IPS-NIHi7 (cell line): ENCODE measurements at regions not wholly inside any gene's neighbourhood (a gene's known extent, or its start where the extent isn't known, plus 50 kb on each side); places are given as distances from the start of the nearest gene placed in this dataset.

Experiments used
- DNase-seq: peaks from one replicate; pipeline ENCODE4 v3.0.0; 2012; ENCODE audit warnings: mixed read lengths; ENCODE audit errors: extremely low spot score

DNA sequence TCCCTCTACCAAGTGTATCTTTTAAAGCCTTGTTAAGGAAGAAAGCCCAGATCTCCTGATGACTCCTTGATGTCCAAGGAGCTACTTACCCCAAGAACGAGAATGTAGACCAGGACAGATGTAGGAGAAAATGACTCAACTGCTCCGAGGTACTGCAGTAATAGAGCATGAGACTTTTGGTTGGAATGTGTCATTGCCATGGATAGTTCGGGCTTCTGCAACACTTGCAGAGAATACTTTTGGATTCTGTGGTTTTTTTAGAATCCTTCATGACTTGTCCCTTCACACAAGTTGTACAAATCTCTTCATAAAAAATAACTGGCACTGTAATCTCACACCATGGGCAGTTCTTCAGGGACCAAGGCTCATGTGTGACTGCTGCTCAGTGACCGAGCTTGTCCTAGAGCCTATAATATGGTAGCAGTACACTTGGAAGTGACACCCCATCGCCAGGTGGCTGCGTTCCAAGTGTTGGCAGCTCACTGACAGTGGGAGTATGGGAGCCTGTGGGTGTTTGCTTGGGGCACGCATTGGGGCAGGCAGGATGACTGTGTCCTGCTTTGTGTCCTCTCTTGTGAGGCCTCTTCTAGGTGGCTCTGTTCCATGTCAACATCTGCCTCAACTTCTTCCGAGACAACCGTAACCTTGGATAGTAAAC, 87.9 kb upstream of the WDR1 start:
- peak; percentile 7 for DNase-seq

DNA sequence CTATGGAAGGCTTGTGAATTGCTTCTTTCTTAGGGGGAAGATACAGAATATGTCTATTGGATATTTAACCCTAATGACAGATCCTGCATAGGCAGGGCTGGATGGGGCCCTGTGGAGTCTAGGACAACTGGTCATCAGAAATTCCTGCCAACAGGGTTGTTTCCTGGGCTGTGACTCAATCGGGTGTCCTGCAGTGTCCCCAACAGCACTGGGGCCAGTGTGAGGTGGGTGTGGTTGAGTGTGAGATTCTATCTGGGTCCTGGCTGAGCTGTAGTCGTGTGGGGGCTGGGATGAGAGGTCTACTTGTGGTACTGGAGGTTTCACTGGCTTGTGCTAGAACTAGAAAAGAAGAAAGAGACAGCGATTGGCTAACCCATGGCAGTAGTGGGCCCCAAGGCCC, 87.3 kb upstream of the WDR1 start:
- peak; percentile 4 for DNase-seq

DNA sequence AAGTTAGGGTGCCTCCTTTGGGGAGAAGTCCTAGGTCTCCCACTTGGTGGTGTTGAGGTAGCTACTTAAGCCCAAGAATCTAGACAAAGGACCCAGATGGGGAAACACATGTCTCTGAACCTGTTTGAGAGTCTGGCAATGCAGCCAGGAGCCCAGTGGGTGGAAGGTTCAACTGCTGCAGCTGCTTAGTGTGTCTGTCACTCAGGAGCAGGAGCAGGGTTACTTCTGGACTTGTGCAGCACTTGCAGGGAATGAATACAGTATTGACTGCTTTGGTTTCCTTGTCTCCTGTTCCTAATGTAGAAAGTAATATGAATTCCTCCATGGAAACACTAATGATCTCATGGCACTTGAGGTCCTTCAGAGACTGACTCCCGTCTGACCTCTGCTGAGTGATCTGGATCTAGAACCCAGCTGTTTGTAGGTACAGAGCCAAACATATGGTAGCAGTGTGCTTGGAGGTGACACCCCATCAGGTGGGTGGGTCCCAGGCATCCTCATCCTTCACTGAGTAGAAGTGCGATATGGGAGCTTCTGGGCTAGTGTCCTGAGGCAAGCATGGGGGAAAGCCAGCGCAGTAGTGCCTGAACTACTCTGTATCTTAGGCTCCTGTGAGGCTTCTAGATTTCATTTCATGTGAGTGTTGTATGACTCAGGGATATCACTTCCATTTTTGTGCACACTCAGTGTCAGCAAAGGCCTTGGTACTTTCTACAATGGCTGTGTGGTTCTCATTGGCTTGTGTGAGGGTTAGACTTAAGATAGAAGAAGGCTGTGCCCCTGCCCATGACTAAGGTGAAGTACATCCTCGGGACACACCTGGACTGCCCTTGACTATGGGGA, 85.0 kb upstream of the WDR1 start:
- peak; percentile 1 for DNase-seq

DNA sequence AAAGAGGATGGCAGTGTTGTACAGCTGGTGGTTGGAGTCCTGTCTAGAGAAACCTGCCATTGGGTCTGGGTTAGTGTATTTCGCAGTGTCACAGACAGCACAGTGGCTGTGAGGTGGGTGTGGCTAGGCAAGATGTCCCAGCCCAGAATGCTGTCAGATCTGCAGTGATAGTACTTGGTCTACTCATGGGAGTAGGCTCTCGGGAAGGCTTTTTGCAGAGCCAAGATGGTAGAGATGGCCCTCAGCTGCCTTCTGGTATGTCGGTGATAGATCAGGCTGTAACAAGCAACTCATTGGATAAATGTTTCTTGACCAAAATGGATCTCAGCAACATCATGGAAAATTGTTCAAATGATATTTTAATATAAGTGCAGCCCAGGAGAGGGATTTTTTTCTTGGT, 84.3 kb upstream of the WDR1 start:
- peak; percentile 2 for DNase-seq

DNA sequence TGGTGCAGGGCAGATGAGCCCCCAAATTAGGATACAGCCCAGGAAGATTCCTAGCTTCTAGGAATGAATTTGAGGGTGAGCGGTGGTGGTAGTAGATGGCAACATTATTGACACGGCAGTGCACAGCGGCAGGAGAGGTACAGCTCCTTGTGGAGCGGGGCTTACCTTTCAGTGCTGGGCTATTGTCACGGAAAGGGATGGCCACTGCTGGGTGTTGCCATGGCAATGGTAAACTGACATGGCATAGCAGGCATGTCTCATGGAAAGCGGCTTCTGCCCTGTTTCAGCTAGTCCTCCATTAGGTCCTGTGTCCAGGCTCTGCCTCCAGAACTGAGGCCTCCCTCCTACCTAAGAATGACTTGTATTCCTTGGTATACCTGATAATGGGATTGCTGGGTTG, 81.8 kb upstream of the WDR1 start:
- DNase-seq: peak; percentile 3

DNA sequence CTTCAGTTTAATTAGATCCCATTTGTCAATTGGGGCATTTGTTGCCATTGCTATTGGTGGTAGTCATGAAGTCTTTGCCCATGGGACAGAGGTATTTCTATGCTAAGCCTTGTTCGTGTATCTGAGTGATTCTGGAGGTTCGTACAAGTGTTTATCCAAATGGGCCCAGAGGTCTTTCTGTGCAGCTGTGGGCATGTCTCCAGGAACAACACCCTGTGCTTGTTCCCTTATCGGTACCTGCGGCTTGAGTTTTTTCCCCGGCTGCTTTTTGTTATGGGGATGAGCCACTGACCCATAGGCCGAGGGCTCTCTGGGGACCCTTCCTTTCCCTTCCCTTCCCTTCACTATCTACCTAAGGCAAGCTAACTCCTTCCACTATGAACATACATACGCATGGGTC, 81.4 kb upstream of the WDR1 start:
- DNase-seq: peak; percentile 1

DNA sequence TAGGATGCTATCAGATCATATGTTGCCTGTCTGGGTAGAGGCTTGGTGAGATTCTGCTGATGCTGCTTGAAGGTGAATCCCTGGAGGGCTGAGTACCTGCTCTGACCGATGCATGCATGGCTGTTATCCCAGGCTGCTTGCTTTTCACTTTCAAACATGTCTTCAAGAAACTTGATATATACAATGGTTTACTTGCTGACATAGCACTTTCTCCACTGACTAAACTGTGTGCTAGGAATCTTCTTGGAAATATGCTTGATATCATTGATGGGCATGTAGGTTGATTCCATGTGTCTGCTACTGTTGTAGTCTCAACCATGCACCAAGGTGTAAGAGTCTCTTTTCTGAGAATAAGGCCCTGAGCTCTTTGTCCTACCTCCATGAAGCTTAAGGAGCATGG, 79.6 kb upstream of the WDR1 start:
- peak; percentile 2 for DNase-seq

DNA sequence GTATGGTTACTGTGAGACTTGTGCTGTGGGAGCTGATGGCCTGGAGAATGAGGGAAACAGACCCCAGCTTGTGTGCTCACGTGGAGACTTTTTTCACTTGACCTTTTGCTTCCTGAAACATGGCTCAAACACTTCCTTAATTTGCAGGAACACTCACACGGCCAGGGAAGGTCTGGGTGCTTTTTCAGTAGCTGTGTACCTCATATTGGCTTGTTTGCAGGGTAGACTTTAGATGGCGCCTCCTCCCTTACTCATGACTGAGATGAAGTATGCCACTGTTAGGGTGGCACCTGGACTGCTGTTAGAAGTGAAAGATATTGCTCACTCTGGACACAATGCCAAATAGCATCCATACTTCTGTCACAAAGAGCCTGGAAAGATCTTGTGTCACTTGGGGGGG, 75.7 kb upstream of the WDR1 start:
- peak; percentile 11 for DNase-seq

DNA sequence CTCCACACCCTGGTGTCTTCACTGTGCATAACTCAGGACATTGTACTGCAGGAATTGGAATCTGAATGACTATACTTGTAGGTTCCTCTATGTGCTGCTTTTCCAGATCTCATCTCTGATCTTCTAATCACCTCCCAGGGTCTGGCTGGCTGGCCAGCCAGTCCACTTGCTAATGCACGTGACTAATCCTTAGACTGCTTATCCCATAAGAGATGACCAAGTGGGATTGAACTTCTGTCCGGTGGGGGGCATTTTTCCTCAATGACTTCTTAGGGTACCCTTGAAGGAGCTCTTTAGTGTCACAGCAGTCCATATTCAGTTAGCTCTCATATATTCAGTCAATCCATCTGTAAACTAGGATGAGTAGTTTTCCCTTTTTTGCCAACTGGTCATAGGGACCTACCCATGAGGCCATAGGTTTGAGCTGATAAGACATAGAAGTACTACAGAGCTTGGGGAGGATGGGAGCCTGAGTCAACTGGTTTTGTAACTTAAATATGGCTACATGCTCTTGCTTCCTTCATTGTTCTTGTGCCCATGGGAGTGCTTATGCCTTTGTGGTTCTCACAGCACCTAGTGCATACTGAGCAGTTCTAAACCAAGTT, 71.9 kb upstream of the WDR1 start:
- no peak for DNase-seq

DNA sequence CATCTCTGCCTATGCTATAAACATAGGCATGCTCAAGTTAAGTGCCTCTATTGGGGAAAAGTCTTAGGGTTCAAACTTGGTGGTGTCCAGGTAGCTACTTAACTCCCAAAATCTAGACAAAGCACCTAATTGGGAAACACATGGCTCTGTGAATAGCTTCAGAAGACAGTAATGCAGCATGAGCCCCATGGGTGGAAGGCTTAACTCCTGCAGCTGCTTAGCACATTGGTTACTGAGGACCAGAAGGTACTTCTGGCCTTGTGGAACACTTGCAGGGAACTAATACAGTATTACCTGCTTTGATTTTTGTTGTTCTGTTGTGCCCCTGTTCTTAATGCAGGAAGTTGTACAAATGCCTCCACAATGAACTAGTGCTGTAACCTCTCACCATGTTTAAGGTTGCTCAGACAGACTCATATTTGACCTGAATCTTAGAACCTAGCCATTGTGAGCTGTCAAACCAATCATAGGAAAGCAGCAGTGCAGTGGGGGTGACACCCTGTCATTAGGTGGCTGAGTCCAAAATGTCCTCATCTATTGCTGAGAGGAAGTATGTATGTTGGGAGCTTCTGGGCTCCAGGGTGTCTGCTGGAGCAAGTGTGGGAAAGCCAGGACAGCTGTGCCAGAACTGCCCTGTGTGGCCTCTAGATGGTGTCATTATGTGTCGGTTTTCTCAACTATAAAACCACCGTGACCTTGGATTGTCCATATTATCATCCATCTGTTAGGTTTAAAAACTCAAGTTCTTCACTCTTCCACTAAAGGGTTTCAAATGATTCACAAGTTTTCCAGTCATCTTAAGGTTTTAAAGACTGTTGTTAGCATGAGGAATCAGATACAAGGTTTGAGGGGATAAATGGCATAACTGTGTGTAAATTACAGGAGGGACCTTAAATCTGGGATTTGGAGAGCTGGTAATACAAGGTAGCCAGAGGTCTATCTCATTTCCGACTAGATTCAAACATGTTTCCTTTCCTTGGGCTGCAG, 69.9 kb upstream of the WDR1 start:
- no peak for DNase-seq

DNA sequence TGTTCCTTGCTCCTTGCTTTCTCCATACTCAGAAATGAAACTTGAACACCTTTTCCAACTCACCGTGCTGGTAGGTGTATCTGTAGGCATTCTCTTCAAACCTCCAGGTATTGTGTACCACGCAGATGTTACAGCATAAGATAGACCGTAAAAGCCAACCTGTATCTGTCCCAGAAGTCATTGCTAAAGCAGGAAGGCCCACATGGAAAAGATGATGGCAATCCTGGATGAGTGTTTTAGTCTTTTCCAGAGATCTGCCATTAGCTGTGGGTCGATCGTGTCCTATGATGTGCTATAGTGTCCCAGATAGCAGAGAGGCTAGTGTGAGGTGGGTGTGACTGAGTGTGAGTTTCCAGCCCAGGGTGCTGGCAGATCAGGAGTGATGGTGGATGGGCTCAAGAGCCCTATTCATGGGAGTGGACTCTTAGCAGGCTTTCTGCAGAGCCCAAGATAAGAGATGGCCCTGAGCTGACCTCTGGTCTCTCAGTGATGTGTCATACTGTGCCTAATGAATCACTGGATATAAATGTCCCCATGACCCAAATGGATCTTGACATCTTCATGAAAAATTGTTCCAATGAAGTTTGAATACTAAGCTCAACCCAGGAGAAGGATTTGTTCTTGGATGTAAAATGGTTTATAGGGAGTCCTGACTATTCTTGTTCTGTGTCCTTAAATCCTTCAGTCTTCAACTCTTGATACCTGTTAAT, 69.1 kb upstream of the WDR1 start:
- DNase-seq: no peak

DNA sequence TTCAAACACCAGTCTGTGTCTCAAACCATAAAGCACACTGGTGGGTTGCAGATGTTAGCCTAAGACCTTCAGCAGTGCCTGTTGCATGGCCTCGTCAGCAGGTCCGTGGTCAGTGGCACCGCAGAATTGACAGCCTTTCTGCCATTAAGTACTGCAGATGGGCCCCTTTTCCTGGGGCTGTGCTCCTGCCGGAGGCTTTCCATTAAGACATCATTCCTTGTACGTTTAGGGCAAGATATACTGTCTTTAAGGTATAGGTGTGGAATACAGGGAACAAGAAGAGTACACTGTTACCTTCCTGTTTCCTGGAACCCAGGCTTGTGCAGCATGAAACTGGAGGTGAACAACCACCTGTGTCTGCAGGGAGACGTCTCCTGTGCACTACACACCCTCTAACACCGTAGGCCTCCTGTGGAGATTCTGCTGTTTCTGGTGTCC, 67.9 kb upstream of the WDR1 start:
- no peak for DNase-seq

DNA sequence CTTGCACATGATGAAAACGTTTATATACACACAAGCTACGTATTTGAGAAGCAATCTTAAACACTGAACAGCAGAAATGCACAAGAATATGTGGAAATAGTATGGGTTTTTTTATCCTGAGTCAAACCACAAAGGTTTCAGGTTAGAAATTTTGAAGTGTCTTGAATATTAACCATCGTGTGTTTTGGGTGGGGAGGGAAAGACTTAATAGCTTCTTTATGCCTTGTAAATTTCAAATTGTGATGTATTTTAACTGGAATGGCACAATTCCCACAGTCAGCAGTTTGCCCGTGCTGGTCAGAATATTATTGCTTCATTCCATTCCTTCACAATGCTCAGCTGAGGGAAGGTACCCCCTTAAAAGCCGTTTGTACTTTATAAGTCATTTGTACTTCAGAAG, 67.4 kb upstream of the WDR1 start:
- DNase-seq: no peak

DNA sequence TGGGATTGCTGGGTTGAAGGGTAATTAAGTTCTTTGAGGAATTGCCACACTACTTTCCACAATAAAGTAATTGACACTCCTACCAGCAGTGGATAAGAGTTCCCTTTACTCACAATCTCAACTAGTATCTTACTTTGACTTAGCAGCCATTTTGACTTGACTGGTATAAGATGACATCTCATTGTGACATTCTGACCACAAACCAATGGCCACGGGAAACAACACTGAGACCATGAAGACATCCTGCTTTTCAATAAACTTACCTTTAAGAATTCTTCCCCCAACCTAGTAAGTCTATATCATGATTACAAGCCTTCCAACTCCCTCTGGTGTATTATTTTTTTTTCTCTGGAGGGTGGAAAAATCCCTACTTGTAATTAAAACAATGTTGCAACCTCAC, 66.9 kb upstream of the WDR1 start:
- no peak for DNase-seq

DNA sequence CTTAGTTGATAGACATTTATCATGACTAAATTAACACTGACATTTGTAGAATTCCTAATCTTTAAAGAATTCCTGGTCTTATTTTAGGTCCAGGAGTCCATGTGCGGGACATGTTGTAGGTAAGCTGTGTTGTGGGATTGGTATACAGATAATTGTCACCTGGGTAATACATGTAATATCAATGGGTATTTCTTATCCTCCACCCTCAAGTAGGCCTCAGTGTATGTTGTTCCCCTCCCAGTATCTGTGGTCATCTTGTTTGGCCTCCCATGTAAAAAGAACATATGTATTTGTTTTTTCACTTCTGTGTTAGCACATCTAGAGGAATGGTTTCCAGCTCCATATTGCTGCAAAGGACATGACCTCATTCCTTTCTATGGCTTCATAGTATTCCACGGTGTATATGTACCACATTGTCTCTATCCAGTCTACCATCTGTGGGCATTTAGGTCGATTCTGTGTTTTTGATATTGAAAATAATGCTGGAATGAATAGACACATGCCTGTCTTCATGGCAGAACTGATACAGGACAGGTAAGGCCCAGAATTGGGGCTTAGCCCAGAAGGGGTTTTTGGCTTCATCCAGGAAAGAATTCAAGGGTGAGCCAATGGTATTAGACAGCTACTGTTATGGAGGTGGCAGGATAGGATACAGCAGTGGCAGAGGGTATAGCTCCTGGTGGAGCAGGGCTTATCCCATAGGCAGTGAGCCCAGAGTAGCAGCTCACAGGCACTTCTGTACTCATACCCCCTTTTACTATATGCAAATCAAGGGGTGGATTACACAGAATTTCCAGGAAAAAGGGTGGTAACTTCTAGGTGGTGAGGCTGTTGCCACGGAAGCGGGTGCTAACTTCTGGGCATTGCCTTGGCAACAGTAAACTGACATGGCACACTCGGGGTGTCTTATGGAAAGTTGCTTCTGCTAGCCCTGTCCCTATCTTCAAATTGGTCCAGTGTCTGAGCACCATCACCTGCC, 66.1 kb upstream of the WDR1 start:
- no peak for DNase-seq

DNA sequence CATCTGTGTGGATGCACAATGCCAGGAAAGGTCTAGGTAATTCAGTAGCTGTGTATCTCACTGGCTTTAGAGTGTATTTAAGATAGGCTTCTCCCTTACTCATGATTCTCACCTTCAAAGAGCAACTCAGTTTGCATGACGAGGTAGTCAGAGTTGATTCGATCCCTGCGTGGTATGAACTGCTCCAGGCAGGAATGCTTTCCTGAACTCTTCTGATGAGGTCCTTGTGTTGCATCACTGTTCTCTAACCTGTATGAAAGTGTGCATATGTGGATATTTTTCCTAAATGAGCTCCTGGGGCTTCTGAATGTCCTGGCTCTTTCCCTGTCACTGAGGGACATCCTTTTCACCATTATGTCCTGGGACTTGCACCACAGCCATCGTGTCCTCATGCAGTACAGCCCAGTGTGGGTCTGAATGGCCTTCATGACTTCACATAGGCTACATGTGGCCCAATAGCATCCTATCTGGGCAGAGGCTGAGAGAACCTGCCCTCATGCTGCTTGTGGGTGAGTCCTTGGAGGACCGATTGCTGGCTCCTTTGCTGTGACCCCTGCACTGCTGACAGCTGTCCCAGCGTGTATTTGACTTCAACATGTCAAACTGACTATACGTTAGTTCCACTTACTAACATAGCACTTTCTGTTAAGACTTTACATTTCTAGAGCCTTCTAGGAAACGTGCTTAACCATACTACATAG, 65.3 kb upstream of the WDR1 start:
- DNase-seq: no peak

DNA sequence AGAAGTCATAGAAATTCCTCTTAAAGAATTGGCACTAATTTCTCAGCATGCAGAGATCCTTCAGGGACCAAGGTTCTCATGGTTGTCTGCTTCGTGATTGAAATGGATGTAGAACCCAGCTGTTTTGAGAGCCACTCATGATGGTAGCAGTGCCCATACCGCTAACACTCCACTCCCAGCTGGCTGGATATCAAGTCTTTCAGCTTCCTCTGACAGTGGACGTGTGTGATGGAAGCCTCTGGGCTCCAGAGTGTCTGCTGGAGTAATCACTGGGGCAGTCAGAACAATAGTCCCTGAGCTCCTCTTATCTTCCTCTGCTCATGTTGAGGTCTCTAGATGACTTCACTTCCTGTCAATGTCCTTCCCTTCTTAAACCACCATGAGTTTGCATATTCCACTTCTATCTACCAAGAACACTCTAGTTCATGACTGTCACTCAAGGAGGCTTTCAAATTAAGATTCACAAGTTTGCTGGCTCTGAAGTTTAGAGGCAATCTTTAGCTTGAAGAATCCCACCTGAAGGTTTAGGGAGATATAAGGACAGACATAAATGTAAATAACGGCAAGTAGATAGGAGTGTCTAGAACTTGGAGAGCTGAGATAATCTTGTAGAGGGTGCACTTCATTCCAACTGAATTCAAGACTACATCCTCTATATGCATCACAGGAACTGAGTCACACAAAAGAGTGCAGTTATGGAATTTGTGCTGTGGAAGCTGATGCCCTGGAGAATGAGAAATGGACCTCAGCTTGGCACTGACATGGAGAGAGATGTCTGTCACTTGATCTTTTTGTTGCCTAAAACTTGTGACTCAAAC, 64.5 kb upstream of the WDR1 start:
- DNase-seq: no peak

DNA sequence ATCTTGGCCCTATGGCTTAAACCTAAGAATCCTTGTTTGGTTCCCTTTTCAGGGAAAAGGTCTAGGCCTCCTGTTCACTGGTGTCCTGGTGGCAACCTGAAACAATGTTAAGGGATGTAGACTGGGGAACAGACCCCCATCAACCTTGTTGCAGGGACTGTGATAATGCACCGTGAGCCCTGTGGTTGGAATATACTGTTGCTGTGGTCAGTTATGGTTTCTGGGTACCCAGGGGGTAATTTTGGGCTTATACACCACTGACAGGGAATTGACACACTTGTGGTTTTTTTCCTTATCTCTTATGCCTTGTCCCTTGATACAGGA, 64.0 kb upstream of the WDR1 start:
- no peak for DNase-seq
